Activated CD4-positive, alpha-beta T cell treated with anti-CD3 and anti-CD28 coated beads, Interleukin-2, Interleukin-4, amounts not matched to agents 100 ng/mL and 50 ng/mL, durations not matched to agents 16 hours and 8 hours (primary cell): ENCODE measurements at regions not wholly inside any gene's neighbourhood (a gene's known extent, or its start where the extent isn't known, plus 50 kb on each side); places are given as distances from the start of the nearest gene placed in this dataset.
"Not testable (repeated sequence)": the region's sequence is repeated elsewhere in the genome, so short reads cannot be mapped to it uniquely, and the experiment has no call there.

Experiments
- DNase-seq: peaks from one replicate; pipeline ENCODE4 v3.0.0-alpha.2; 2020; ENCODE audit warnings: low spot score

- no peak for DNase-seq
These were observed 70.8 kb downstream of the YTHDF1 start for GRCh38 chr20:63145156-63145555.

- DNase-seq, result no peak
These were observed 73.0 kb downstream of the YTHDF1 start for GRCh38 chr20:63142933-63143332.

GRCh38 chr20:63141531-63141930, 74.4 kb downstream of the YTHDF1 start:
- DNase-seq, result no peak

GRCh38 chr20:63140514-63141433, 75.2 kb downstream of the YTHDF1 start:
- no peak for DNase-seq

- no peak for DNase-seq
These were observed 76.1 kb downstream of the YTHDF1 start for GRCh38 chr20:63139837-63140236.

GRCh38 chr20:63139356-63139755, 76.6 kb downstream of the YTHDF1 start:
- DNase-seq, result no peak

GRCh38 chr20:63138855-63139341, 77.0 kb downstream of the YTHDF1 start:
- DNase-seq, result no peak

GRCh38 chr20:63137851-63138415, 78.0 kb downstream of the YTHDF1 start:
- DNase-seq, result no peak

GRCh38 chr20:63136296-63136695, 79.6 kb downstream of the YTHDF1 start:
- no peak for DNase-seq

GRCh38 chr20:63135411-63135810, 80.5 kb downstream of the YTHDF1 start:
- DNase-seq, result no peak

- DNase-seq, result not testable (repeated sequence)
These were observed 81.1 kb downstream of the YTHDF1 start for GRCh38 chr20:63134711-63135361.

GRCh38 chr20:63134201-63134612, 81.7 kb downstream of the YTHDF1 start:
- no peak for DNase-seq

- no peak for DNase-seq
These were observed 82.3 kb downstream of the YTHDF1 start for GRCh38 chr20:63133481-63134091.

- DNase-seq, result no peak
These were observed 83.0 kb downstream of the YTHDF1 start for GRCh38 chr20:63132715-63133471.

GRCh38 chr20:63132131-63132714, 83.7 kb downstream of the YTHDF1 start:
- DNase-seq, result no peak

GRCh38 chr20:63130658-63131577, 85.0 kb downstream of the YTHDF1 start:
- no peak for DNase-seq

GRCh38 chr20:63129991-63130657, 85.8 kb downstream of the YTHDF1 start:
- no peak for DNase-seq

GRCh38 chr20:63129376-63129965, 86.5 kb downstream of the YTHDF1 start:
- DNase-seq, result no peak

- DNase-seq, result no peak
These were observed 87.0 kb downstream of the YTHDF1 start for GRCh38 chr20:63128956-63129355.
